Activated CD4-positive, alpha-beta T cell treated with anti-CD3 and anti-CD28 coated beads, Interleukin-2, Interleukin-6, amounts not matched to agents 100 ng/mL and 50 ng/mL, durations not matched to agents 16 hours and 8 hours (primary cell): ENCODE measurements at regions not wholly inside any gene's neighbourhood (a gene's known extent, or its start where the extent isn't known, plus 50 kb on each side); places are given as distances from the start of the nearest gene placed in this dataset.
"Not testable (repeated sequence)": the region's sequence is repeated elsewhere in the genome, so short reads cannot be mapped to it uniquely, and the experiment has no call there.

Source experiments
- DNase-seq: peaks from one replicate; pipeline ENCODE4 v3.0.0-alpha.2; 2020

DNA sequence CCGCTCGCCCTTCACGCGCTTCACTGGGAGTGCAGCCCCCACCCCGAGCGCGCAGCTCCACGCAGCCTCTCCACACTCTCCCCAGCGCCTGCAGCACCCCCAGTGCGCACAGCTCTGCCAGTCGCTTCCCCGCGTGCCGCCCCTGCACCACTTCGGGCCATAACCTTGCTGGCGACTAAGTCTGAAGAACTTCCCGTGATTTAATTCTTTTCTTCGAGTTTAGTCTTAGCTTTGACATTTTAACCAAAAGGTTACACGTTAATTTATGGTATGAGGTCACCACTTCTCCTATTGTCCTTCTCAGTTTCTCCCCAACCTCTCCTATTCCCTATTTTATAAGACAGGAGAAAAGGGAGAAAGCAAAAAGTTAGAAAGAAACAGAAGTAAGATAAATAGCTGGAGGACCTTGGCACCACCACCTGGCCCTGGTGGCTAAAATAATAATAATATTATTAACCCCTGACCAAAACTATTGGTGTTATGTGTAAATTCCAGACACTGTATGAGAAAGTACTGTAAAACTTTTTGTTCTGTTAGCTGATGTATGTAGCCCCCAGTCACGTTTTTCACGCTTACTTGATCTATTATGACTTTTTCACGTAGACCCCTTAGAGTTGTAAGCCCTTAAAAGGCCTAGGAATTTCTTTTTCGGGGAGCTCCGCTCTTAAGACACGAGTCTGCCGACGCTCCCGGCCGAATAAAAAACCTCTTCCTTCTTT lies 129.2 kb downstream of the KBTBD2 start:
- not testable (repeated sequence) for DNase-seq

DNA sequence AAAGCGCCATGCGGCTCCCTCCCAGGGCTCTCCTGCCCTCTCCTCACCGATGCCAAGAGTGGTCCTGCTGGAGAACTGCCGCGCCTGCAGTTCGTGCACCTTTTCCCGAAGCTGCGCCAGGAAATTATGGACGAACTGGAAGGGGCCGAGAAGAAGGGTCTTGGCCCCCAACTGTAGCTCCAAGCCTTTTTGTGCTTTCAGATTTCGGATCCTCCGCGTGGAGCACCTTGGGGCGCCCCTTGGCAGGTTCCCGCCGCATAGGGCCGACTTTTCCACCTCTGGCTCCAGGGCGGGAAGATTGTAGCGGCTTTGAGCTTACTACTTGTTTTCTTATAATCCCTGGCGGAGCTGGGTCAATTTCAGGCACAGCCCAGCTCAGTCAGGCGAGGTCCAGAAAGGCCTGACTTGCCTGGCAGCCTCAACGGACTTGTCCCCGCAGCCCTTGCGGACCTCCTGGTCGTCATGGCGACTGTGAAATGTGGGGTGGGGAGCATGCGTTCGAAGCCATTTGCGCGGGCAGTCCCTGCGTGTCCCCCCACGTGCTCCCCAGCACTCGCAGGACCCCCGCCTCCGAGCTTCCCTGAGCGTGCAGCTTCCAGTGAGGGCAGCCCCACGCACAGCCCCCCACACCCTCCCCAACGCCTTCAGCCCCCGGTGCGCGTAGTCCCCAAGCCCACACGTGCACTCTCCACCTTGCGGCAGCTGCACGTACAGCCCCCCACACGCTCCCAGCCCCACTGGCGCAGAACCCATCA lies 129.9 kb downstream of the KBTBD2 start:
- no peak for DNase-seq

DNA sequence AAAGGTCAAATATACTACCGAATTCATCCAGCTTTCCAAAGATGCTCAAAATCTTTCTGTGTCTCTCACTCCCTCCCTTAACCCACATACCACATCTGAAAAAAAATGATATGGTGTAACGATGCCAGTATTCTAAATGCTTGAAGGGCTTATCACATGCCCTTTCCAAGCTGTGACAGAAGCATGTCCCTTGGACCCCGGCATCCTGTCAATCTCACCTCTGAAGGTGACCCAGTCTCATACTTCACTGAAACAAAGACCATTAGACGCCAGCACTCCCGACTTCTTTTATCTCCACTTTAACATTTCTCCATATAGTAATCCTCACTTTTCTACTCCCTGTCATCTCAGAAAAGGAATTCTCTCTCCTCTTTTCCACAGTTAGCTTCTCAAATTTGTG lies 130.8 kb downstream of the KBTBD2 start:
- DNase-seq, result not testable (repeated sequence)

DNA sequence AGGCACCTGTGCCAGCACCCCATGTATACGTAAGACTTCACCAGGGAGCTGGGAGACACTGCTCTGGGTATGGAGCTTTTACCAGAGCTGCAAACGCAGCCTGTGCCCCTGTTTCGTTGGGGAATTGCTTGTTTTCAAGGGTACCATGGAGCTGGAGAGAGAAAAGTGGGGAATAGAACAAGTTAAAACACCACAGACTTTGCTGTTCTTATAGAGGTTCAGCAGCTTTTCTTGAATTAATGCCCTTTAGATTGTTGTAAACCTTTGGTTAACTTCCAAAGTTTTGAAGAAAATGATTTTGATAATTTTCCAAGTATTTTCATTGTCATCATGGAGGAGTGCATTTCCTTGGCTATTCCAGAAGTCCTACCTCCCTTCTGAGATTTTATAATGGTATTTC lies 131.7 kb downstream of the KBTBD2 start:
- not testable (repeated sequence) for DNase-seq

- not testable (repeated sequence) for DNase-seq
Measured at GRCh38 chr7:32753872-32754271, 137.7 kb downstream of the KBTBD2 start.

- DNase-seq, result not testable (repeated sequence)
Measured at GRCh38 chr7:32748337-32748736, 143.2 kb downstream of the KBTBD2 start.

DNA sequence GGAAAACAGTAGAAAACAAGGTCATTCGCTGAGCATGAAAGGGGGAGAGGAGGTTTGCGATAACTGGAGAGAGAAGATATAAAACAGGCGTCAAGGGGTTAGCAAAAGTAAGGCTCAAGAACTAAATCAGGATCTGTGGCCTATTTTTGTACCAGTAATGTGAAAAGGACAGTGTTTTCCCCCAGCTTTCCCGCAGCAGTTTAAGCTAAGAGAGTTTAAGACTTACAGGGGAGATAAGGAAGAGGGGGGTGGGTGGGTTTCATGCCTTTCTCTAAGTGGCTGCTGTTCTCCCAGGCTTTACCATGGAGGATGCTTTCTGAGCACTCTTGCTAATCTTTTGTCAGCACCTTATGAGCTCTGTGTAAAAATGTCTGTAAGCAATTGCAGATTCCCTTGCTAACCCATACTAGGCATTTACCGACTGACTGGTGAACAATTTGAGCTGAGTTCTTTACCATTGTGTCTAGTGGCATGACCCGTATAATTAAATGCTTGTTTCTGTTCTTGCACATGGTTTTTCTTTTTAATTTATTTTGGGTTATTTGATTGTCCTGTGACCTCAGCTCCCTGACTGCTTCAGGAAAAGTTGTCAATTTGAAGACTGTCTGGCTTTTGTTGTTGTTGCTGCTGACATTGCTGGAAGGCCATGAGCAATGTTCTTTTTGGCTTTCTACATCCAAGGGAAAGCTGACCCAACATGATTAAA lies 144.0 kb downstream of the KBTBD2 start:
- not testable (repeated sequence) for DNase-seq

DNA sequence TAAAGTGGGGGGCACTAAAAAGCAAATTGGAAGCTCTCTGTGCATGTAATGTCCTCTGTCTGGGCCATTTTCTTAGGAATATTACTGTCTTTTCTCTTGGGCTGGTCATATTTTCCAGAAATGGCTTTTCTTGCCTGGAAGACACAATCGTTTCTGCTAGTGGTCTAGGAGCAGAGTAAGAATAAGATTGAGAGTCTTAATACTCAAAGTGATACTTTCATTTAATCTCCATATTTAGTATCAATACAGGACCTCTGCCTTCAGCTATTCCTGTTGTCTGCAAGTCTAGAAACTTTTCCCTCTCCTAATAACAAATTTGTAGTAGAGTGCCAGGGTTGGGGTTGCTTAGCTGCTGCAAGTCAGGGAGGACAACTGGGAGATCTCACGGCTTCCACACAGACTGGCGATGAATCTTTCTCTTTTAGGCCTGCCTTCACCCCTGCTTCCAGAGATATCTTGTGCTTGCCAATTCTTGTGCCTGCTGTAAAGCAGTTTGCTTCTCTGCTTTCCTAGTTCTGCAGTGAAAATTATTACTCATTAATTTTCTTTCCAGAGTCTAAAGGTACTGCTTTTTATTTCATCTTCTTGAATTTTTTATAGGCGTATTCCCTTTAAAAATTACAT lies 149.6 kb downstream of the KBTBD2 start:
- peak; percentile 31 for DNase-seq

- not testable (repeated sequence) for DNase-seq
Measured at GRCh38 chr7:32739749-32740148, 151.8 kb downstream of the KBTBD2 start.

GRCh38 chr7:32738390-32738789 lies 153.2 kb downstream of the KBTBD2 start:
- not testable (repeated sequence) for DNase-seq

DNA sequence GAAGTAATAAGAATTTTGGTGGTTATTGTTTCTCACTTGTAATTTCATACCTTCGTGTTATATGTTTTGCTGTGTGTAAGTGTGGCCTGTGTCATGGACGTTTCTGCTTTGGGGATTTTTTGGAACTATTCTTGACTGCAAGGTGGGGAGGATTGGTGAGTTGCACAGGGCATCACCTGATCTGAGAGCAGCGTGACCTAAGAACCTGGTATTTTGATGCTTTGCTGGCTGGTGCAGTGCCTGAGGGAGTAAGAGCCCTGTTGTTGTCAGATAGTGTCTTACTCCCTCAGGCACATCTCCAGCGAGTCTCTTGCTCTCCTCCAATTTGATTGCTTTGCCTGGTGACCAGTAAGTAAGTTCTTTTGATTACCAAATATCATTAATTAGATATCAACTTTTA lies 158.8 kb downstream of the KBTBD2 start:
- not testable (repeated sequence) for DNase-seq

- not testable (repeated sequence) for DNase-seq
Measured at GRCh38 chr7:32729335-32729675, 162.3 kb downstream of the KBTBD2 start.

DNA sequence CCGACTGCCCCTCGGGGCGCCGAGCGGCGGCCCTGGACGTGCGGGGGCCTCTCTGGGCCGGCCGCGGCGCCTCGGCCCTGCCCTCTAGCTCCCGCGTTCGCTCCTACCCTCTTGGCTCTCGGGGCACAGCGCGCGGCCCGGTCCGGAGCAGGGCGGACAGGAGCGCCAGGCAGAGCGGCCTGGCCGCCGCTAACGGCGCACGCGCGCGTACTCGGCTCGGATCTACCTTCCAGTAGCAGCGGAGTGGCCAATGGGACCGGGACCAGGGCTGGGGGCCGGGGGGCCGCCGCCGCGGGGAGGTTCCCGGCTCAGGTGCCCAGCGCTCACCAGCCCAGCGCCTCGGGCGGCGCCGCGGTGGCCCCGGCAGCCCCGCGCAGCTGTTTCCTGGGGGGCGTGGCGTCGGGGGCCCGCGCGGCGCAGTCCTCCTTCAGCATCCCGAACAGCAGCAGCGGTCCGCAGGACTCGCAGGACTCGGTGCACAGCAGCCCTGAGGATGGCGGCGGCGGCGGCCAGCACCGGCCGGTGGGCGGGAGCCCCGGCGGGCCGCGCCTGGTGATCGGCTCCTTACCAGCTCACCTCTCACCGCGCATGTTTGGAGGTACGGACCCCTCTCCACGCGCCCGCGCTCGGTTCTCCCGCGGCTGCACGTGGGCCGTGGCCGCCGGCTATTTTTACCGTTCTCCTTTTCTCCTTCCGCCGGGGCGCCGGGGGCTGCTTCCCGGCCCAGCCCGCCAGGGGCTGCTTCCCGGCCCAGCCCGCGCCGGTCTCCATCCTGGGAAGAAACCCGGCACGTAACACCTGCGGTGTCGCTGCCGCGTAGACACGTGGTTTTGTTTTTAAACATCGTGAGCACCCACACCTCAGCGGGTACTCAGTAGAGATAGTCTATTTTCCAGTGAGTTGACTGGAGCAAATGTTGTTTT lies 162.9 kb downstream of the KBTBD2 start:
- peak; percentile 45 for DNase-seq

GRCh38 chr7:32727483-32728411 lies 163.8 kb downstream of the KBTBD2 start:
- DNase-seq, result peak; percentile 63

DNA sequence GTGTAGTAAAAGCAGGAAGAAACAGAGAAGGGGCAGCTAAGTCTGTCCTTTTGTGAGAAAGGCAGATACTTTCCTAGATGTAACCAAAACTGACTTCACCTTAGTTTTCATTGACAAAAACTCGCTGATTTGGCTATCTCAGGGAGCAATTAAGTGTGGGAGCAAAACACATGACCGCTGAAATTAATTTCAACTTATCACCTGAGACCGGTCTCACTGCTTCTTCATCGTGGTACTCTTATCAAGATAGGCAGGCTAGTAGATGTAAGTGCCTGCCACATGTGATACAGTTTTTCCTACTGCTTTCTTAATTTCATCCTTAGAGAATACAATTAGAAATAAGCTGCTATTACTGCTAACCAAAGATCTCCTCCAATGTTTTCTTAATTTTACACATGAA lies 168.7 kb downstream of the KBTBD2 start:
- not testable (repeated sequence) for DNase-seq

DNA sequence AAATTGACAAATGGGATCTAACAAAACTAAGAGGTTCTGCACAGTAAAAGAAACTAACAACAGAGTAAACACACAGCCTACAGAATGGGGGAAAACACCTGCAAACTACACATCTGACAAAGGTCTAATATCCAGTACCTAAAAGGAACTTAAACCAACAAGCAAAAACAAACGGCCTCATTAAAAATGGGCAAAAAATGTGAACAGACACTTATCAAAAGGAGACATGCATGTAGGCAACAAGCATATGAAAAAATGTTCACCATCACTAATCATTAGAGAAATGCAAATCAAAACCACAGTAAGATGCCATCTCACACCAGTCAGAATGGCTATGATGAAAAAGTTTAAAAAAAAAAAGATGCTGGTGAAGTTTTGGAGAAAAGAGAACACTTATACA lies 197.4 kb downstream of the KBTBD2 start:
- no peak for DNase-seq

DNA sequence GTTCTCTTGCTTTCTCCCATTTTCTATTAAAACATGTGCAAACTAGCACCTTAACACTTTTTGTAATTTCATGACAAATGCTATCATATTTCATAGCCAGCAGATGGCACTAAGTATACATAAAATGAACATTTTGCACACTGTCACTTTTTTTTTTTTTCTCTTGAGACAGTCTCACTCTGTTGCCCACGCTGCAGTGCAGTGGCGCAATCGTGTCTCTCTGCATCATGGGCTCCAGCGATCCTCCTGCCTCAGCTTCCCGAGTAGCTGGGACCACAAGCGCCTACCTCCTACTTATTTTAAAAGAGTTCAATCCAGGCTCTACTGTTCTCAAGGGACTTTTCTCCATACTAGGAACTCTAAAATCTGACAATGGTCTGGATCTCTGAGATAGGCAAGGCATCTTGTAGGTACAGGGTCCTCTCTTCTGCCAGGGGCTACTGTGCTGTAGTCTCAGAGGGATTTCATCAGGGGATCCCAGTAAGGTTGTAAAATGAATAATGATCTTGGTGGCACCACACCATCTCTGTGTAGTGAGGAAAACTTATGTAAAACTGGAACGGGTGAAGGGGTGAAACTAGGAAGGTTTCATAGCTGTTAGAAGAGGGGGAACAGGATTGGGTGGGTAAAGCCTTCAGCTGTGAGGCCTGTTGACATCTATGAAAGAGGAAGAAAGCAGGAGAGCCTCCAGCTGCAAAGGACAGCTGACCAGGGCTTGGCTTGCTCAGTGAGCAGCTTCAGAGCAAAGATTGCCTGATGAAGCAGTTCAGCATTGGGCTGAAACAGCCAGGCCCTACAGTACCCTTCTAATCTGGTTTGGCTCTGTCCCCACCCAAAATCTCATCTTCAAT lies 196.9 kb downstream of the AVL9 start:
- peak; percentile 8 for DNase-seq

DNA sequence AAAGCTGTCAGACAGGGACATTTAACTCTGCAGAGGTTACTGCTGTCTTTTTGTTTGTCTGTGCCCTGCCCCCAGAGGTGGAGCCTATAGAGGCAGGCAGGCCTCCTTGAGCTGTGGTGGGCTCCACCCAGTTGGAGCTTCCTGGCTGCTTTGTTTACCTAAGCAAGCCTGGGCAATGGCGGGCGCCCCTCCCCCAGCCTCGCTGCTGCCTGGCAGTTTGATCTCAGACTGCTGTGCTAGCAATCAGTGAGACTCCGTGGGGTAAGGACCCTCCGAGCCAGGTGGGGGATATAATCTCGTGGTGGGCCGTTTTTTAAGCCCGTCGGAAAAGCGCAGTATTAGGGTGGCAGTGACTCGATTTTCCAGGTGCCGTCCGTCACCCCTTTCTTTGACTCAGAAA lies 192.8 kb downstream of the AVL9 start:
- not testable (repeated sequence) for DNase-seq

DNA sequence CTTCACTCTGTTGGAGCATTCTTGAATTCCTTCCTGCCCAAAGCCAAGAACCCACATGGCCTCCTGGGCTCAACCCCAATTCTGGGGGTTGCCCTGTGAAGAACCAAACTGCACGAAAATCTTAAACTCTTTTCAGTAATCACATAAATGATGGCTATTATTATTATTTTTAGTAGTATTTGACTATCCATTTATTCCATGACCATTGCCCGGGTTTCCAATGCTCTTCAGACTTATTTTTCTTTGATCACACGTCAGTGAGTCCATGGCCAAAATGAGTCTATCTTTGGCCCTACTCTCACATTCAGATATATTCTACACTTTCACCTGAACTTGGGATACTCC lies 185.9 kb downstream of the AVL9 start:
- no peak for DNase-seq
